ENCODE measurements at regions not wholly inside any gene's neighbourhood (a gene's known extent, or its start where the extent isn't known, plus 50 kb on each side); places are given as distances from the start of the nearest gene placed in this dataset.

DNA sequence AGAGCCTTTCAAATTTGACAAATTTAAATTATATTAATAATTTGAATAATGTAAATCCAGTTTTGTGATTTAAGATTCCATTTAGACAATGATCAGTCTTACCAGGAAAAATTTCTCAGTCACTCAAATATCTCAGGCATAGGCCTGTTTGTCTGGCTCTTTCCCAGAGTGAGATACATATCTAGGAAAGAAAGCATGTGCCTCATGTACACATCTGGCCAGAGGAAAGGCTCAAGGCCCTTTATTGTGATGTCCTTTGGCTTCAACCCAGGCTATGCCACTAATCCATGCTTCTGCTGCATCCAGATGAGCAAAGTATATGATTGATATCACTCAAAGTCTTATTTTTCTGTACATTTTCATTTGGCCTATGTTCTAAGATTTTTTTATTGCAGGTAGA lies 473.3 kb upstream of the ADGRL3 start:
- TF ChIP-seq, protein P1, sequence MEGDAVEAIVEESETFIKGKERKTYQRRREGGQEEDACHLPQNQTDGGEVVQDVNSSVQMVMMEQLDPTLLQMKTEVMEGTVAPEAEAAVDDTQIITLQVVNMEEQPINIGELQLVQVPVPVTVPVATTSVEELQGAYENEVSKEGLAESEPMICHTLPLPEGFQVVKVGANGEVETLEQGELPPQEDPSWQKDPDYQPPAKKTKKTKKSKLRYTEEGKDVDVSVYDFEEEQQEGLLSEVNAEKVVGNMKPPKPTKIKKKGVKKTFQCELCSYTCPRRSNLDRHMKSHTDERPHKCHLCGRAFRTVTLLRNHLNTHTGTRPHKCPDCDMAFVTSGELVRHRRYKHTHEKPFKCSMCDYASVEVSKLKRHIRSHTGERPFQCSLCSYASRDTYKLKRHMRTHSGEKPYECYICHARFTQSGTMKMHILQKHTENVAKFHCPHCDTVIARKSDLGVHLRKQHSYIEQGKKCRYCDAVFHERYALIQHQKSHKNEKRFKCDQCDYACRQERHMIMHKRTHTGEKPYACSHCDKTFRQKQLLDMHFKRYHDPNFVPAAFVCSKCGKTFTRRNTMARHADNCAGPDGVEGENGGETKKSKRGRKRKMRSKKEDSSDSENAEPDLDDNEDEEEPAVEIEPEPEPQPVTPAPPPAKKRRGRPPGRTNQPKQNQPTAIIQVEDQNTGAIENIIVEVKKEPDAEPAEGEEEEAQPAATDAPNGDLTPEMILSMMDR (IDR thresholded peaks at IDR 0.05): no peak
- TF ChIP-seq POLR2A (IDR thresholded peaks at IDR 0.05): no peak

Data from lower leg skin (tissue), 3 donors.